ENCODE measurements at regions not wholly inside any gene's neighbourhood (a gene's known extent, or its start where the extent isn't known, plus 50 kb on each side); places are given as distances from the start of the nearest gene placed in this dataset.

GRCh38 chr4:149980941-149981340, 97.3 kb upstream of the DCLK2 start:
- peak; percentile 88 for TF ChIP-seq CTCF (IDR thresholded peaks at IDR 0.05)
- Mint-ChIP-seq H3K4me1 (ENCODE audit: low read depth) (peaks cover 6% of the 10 kb centered on the region), H3K27ac (ENCODE audit: unreplicated experiment) (no peak overlapping the region), H3K4me3 (ENCODE audit: unreplicated experiment) (no peak overlapping the region), H3K27me3 (ENCODE audit: low read depth) (no peaks in the 10 kb centered on the region), H3K9me3 (ENCODE audit: low read depth) (peaks cover 3% of the 10 kb centered on the region), H3K36me3 (ENCODE audit: low read depth) (no peaks in the 10 kb centered on the region)
- DNase-seq (ENCODE audit: low spot score), result no peak

GRCh38 chr4:149983401-149983800, 94.8 kb upstream of the DCLK2 start:
- H3K27me3 Mint-ChIP-seq (ENCODE audit: low read depth), result no peaks in the 10 kb centered on the region
- H3K27ac Mint-ChIP-seq (ENCODE audit: unreplicated experiment), result no peak overlapping the region
- TF ChIP-seq CTCF (IDR thresholded peaks at IDR 0.05), result no peak
- no peaks in the 10 kb centered on the region for H3K36me3 Mint-ChIP-seq (ENCODE audit: low read depth)
- peaks cover 28% of the 10 kb centered on the region for H3K4me1 Mint-ChIP-seq (ENCODE audit: low read depth)
- no peak for DNase-seq (ENCODE audit: low spot score)
- H3K4me3 Mint-ChIP-seq (ENCODE audit: unreplicated experiment), result no peak overlapping the region
- H3K9me3 Mint-ChIP-seq (ENCODE audit: low read depth), result no peaks in the 10 kb centered on the region

- Mint-ChIP-seq H3K4me1 (ENCODE audit: low read depth) (peaks cover 28% of the 10 kb centered on the region), H3K27ac (ENCODE audit: unreplicated experiment) (no peak overlapping the region), H3K27me3 (ENCODE audit: low read depth) (no peaks in the 10 kb centered on the region), H3K9me3 (ENCODE audit: low read depth) (no peaks in the 10 kb centered on the region), H3K4me3 (ENCODE audit: unreplicated experiment) (no peak overlapping the region), H3K36me3 (ENCODE audit: low read depth) (no peaks in the 10 kb centered on the region)
- no peak for DNase-seq (ENCODE audit: low spot score)
- TF ChIP-seq CTCF (IDR thresholded peaks at IDR 0.05), result no peak
These were observed 94.3 kb upstream of the DCLK2 start for GRCh38 chr4:149983931-149984330.

- Mint-ChIP-seq H3K4me3 (ENCODE audit: unreplicated experiment) (no peak overlapping the region), H3K36me3 (ENCODE audit: low read depth) (no peaks in the 10 kb centered on the region), H3K27me3 (ENCODE audit: low read depth) (no peaks in the 10 kb centered on the region), H3K9me3 (ENCODE audit: low read depth) (no peaks in the 10 kb centered on the region), H3K4me1 (ENCODE audit: low read depth) (peaks cover 24% of the 10 kb centered on the region), H3K27ac (ENCODE audit: unreplicated experiment) (no peak overlapping the region)
- no peak for TF ChIP-seq CTCF (IDR thresholded peaks at IDR 0.05)
- no peak for DNase-seq (ENCODE audit: low spot score)
These were observed 92.3 kb upstream of the DCLK2 start for GRCh38 chr4:149985981-149986380.

- H3K27me3 Mint-ChIP-seq (ENCODE audit: low read depth), result no peaks in the 10 kb centered on the region
- peak overlapping the region; percentile 89 for H3K27ac Mint-ChIP-seq (ENCODE audit: unreplicated experiment)
- H3K4me1 Mint-ChIP-seq (ENCODE audit: low read depth), result peaks cover 22% of the 10 kb centered on the region
- no peaks in the 10 kb centered on the region for H3K36me3 Mint-ChIP-seq (ENCODE audit: low read depth)
- peak overlapping the region; percentile 44 for H3K4me3 Mint-ChIP-seq (ENCODE audit: unreplicated experiment)
- no peaks in the 10 kb centered on the region for H3K9me3 Mint-ChIP-seq (ENCODE audit: low read depth)
- DNase-seq (ENCODE audit: low spot score), result no peak
- TF ChIP-seq CTCF (IDR thresholded peaks at IDR 0.05), result no peak
These were observed 91.3 kb upstream of the DCLK2 start for GRCh38 chr4:149986917-149987316.
